T-helper 2 cell treated with Interferon-gamma antibody and Interleukin-4, amounts not matched to agents 5 μg/mL and 100 μg/mL, for 36 hours (primary cell): ENCODE measurements at regions not wholly inside any gene's neighbourhood (a gene's known extent, or its start where the extent isn't known, plus 50 kb on each side); places are given as distances from the start of the nearest gene placed in this dataset.

Experiments
- DNase-seq: peaks from one replicate; pipeline ENCODE4 v3.0.0; 2021; ENCODE audit warnings: low spot score
- H3K27ac Mint-ChIP-seq: one replicate; pipeline ENCODE4 v1.8.0; 2021; ENCODE audit warnings: mild to moderate bottlenecking, mixed read lengths
- H3K27me3 Mint-ChIP-seq: one replicate; pipeline ENCODE4 v1.8.0; 2021; ENCODE audit warnings: low read depth, mixed read lengths
- H3K36me3 Mint-ChIP-seq: one replicate; pipeline ENCODE4 v1.8.0; 2021; ENCODE audit warnings: low read depth, mixed read lengths
- H3K4me1 Mint-ChIP-seq: one replicate; pipeline ENCODE4 v1.8.0; 2021; ENCODE audit warnings: low read depth, mixed read lengths
- H3K4me3 Mint-ChIP-seq: one replicate; pipeline ENCODE4 v1.8.0; 2022; ENCODE audit warnings: mild to moderate bottlenecking, moderate library complexity, mixed read lengths
- H3K9me3 Mint-ChIP-seq: one replicate; pipeline ENCODE4 v1.8.0; 2021; ENCODE audit warnings: mixed read lengths

DNA sequence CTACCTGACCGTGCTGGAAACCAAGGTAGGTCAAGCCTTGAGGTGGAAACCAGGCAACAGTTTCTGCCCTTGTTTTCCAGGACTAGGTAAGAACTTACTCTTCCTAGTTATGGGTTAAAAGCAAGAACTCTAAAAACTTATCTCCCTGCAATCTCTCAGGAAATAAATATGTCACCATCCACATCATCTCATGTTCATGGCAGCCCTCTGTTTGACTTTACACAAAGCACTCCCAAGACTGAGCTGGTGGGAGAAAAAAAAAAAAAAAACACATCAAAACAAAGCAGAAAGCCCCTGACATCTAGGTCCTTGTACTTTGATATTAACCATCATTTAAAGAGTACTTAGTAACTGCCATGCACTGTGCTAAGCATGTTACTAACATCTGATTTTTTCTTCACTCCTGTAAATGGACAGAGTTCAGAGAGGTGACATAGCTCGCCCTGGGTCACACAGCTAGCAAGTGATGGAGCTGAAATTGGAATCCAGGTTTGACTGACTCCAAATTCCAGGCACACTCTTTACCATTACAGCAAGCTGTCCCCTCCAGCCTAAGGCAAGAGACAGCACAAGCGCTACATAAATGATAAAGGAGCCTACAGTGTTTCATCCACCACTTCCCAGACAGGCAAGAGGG lies 102.8 kb upstream of the NOCT start:
- no peaks in the 10 kb centered on the region for H3K9me3 Mint-ChIP-seq
- no peaks in the 10 kb centered on the region for H3K36me3 Mint-ChIP-seq
- DNase-seq, result no peak
- no peak overlapping the region for H3K4me3 Mint-ChIP-seq
- no peak overlapping the region for H3K27ac Mint-ChIP-seq
- H3K27me3 Mint-ChIP-seq, result peaks cover 13% of the 10 kb centered on the region
- no peaks in the 10 kb centered on the region for H3K4me1 Mint-ChIP-seq

DNA sequence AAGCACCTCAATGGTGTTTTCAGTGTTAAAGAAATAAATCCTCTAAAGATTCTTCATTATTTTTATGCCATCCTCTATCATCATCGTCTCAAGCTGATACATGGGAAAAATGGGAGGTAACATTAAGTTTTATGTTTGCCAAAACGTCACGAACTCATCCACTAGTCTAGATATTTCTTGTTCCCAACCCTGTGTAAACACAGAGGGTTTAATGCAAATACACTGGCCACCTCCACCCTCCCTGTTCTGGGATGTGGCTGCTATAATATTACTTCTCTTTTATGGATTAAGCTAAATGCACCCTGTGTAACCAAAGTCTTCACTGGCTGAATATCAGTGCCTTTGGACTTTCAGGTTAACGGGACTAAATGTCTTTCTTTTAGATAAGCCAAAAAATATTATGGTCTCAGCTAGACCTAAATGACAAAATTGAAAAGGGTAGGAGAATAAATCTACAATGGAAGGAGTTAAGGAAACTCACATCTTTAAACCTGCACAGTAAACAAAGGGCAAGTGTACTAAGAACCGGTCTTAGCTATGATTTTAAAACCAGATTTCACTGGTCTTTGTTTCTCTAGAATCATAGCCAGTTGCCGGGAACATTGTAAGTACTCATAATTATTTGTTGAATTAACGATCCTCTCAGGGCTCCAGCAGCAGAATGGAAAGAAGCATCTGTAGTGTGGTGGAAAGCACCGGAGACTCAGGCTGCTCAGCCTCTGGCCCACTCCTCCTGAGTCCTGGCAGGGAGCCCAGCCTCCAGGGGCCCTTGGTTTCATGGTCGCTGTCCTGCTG lies 103.5 kb upstream of the NOCT start:
- Mint-ChIP-seq H3K4me3 (no peak overlapping the region), H3K9me3 (no peaks in the 10 kb centered on the region), H3K27ac (no peak overlapping the region), H3K36me3 (no peaks in the 10 kb centered on the region), H3K27me3 (peaks cover 13% of the 10 kb centered on the region), H3K4me1 (no peaks in the 10 kb centered on the region)
- no peak for DNase-seq

DNA sequence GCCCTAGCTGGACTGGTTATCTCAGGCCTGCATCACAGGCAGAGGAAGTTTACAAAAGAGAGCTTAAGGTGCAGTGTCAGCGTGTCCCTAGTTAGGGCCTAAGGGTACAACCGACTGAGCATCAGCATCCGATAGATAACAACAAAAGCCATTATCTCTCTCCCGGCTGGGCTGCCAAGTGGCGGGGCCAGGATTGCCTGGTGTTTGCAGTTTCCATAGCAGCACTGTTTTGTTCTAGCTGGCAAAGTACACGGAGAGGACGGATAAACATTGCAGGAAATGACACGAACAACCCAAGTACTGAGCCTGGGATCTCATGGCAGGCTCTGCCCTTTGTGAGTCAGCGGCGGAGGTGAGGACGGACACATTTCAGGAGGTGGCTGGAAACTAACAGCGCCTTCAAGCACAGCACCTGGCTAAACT lies 104.7 kb upstream of the NOCT start:
- Mint-ChIP-seq H3K27ac (no peak overlapping the region), H3K4me3 (no peak overlapping the region), H3K9me3 (no peaks in the 10 kb centered on the region), H3K27me3 (peaks cover 13% of the 10 kb centered on the region), H3K36me3 (no peaks in the 10 kb centered on the region), H3K4me1 (no peaks in the 10 kb centered on the region)
- DNase-seq, result no peak

DNA sequence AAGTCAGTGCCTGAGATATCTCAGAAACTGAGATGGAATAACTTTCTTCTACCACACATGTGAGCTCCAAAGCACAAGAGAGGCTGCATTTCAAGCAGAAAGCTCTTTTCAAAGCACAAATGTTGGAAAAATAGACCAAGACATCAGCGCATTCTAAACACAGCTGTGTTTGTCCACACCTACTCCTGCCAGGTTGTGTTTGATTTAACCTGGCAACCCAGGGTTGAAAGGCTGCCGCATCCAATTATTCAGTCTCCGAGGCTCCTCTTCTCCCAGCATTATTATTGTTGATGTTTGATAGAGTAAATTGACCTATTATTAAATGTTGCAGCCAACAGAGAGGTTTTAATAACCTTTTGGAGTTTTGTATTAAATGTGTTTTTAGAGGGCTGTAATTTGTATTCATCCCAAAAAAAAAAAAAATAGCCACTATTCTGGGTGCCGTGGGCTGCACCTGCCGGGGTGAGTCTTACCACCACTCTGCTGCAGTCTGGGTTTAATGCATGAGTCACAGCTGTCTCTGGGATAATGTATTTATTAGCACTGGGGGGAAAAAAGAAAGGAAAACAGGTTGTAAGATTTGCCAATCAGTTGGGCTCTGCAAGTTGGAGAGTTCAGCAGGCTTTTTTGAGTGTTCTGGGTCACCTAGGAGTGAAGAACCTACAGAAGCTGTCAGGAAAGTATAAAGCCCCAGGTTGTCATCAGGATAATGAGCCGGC lies 105.2 kb upstream of the NOCT start:
- no peak overlapping the region for H3K27ac Mint-ChIP-seq
- no peak for DNase-seq
- H3K4me1 Mint-ChIP-seq, result no peaks in the 10 kb centered on the region
- H3K36me3 Mint-ChIP-seq, result no peaks in the 10 kb centered on the region
- H3K9me3 Mint-ChIP-seq, result no peaks in the 10 kb centered on the region
- H3K27me3 Mint-ChIP-seq, result peaks cover 13% of the 10 kb centered on the region
- H3K4me3 Mint-ChIP-seq, result no peak overlapping the region

- no peak for DNase-seq
- H3K27me3 Mint-ChIP-seq, result peaks cover 13% of the 10 kb centered on the region
- H3K4me1 Mint-ChIP-seq, result no peaks in the 10 kb centered on the region
- no peaks in the 10 kb centered on the region for H3K36me3 Mint-ChIP-seq
- no peak overlapping the region for H3K27ac Mint-ChIP-seq
- no peak overlapping the region for H3K4me3 Mint-ChIP-seq
- no peaks in the 10 kb centered on the region for H3K9me3 Mint-ChIP-seq
Measured at GRCh38 chr4:138909587-138909986, 106.0 kb upstream of the NOCT start.

DNA sequence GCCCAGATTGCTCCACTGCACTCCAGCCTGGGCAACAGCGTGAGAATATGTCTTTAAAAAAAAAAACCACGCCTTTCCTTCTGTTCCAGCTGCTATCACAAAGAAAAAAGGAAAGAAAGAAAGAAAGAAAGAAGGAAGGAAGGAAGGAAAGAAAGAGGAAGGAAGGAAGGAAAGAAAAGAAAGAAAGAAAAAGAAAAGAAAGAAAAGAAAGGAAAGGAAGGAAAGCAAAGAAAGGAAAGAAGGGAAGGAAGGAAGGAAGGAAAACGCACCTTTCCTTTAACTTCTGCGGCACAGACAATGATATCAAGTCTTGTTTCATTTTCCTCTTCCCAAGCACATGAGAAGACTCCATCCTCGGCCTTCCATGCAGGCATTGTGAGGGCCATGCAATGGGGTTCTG lies 107.4 kb upstream of the NOCT start:
- no peak overlapping the region for H3K4me3 Mint-ChIP-seq
- H3K4me1 Mint-ChIP-seq, result no peaks in the 10 kb centered on the region
- peak overlapping the region; percentile 52 for H3K27ac Mint-ChIP-seq
- peaks cover 13% of the 10 kb centered on the region for H3K27me3 Mint-ChIP-seq
- DNase-seq, result no peak
- no peaks in the 10 kb centered on the region for H3K36me3 Mint-ChIP-seq
- H3K9me3 Mint-ChIP-seq, result no peaks in the 10 kb centered on the region

DNA sequence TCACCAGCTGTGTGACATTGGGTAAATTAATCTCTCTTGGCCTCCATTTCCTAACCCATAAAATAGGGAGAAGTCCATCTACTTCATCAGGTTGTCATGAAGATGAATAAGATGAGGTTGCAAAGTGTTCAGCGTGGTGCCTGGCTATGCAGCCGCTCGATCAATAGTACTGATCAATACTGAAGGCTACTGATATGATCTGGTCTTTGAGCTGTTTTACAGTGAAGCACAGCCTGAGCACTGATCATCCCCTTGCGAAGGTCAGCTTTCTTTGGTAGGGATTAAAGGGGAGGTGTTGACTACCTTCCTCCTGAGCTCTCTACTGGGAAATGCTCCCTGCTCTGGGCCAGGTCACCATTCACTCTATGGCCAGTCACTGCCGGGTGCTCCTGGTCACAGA lies 108.4 kb upstream of the NOCT start:
- DNase-seq, result no peak
- Mint-ChIP-seq H3K36me3 (no peaks in the 10 kb centered on the region), H3K4me3 (no peak overlapping the region), H3K9me3 (no peaks in the 10 kb centered on the region), H3K27ac (no peak overlapping the region), H3K27me3 (peaks cover 13% of the 10 kb centered on the region), H3K4me1 (no peaks in the 10 kb centered on the region)

DNA sequence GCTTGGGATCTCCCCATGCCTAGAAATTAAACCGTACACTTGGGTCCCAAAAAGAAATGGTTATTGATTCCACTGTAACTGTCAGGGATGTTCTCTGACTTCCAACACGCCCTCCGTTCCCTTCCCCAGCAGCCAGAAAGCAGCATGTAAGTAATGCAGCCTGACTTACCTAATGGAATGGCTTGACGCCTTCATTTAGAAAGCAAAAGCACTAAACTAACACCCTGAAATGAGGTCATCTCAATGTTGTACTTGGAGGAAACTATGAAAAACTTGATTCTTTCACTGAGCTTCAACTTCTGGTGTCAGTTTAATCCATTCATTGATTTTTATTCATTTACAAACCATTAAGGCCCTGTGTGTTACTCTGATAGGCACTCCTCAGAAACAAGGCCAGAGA lies 110.8 kb upstream of the NOCT start:
- Mint-ChIP-seq H3K27ac (no peak overlapping the region), H3K4me1 (no peaks in the 10 kb centered on the region), H3K36me3 (no peaks in the 10 kb centered on the region), H3K27me3 (peaks cover 6% of the 10 kb centered on the region), H3K9me3 (no peaks in the 10 kb centered on the region), H3K4me3 (no peak overlapping the region)
- no peak for DNase-seq

DNA sequence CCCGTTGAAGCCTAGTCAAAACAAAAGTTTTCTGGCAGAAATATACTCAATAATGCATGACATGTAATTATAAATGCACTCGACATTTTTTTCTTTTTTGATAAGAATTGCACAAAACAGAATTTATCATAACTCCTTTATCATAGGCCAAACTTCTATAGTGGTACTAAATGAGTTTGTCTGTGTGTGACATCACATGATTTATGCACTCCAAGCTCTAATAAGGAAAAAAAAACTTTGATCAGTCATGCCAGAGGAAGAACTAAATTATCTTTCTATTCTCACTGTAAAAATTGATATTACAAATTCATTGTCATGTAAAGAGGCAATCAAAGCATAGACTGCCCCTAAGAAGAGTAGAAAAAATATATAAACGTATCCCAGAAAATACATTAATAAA lies 112.4 kb upstream of the NOCT start:
- no peaks in the 10 kb centered on the region for H3K4me1 Mint-ChIP-seq
- H3K36me3 Mint-ChIP-seq, result no peaks in the 10 kb centered on the region
- H3K4me3 Mint-ChIP-seq, result no peak overlapping the region
- no peaks in the 10 kb centered on the region for H3K9me3 Mint-ChIP-seq
- no peak for DNase-seq
- H3K27me3 Mint-ChIP-seq, result peaks cover 5% of the 10 kb centered on the region
- no peak overlapping the region for H3K27ac Mint-ChIP-seq

DNA sequence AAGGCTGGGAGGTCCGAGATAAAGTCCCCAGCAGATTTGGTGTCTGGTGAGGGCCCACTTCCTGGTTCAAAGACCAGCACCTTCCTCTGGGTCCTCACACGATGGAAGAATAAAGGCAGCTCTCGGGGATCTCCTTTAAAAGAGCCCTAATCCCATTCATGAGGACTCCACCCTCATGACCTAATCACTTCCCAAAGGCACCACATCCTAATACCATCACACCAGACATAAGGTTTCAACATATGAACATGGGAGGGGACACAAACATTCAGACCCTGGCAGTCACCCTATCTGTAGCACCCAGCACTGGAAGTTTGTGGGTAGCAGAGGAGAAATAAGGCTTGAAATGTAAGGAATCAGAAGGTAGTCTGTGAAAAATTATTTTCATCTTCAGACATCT lies 112.9 kb upstream of the NOCT start:
- H3K4me1 Mint-ChIP-seq, result peaks cover 3% of the 10 kb centered on the region
- no peak overlapping the region for H3K27ac Mint-ChIP-seq
- no peak overlapping the region for H3K4me3 Mint-ChIP-seq
- no peaks in the 10 kb centered on the region for H3K9me3 Mint-ChIP-seq
- H3K27me3 Mint-ChIP-seq, result peaks cover 5% of the 10 kb centered on the region
- no peaks in the 10 kb centered on the region for H3K36me3 Mint-ChIP-seq
- no peak for DNase-seq

GRCh38 chr4:138901177-138901576 lies 114.4 kb upstream of the NOCT start:
- DNase-seq, result no peak
- Mint-ChIP-seq H3K36me3 (no peaks in the 10 kb centered on the region), H3K27me3 (peaks cover 8% of the 10 kb centered on the region), H3K9me3 (no peaks in the 10 kb centered on the region), H3K27ac (no peak overlapping the region), H3K4me3 (no peak overlapping the region), H3K4me1 (peaks cover 5% of the 10 kb centered on the region)

DNA sequence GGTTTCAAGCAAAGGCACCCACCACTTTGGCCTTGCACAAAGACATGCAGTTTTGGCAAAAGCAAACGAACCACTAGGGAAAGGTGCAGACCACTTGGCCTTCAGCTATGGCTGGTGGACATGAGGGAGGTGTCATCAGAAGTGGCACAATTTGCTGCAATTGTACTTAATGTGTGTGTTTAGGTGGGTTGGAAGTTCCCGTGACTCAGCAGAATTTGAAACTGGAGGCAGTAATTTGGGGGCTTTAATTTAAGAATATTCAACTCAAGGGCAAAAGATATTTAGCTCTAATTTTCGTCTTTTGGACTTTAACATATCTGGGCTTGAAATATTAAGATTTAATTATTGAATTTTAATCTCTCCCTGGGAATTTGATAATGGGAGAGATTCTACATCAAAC lies 115.6 kb upstream of the NOCT start:
- no peaks in the 10 kb centered on the region for H3K9me3 Mint-ChIP-seq
- H3K4me3 Mint-ChIP-seq, result no peak overlapping the region
- no peaks in the 10 kb centered on the region for H3K36me3 Mint-ChIP-seq

DNA sequence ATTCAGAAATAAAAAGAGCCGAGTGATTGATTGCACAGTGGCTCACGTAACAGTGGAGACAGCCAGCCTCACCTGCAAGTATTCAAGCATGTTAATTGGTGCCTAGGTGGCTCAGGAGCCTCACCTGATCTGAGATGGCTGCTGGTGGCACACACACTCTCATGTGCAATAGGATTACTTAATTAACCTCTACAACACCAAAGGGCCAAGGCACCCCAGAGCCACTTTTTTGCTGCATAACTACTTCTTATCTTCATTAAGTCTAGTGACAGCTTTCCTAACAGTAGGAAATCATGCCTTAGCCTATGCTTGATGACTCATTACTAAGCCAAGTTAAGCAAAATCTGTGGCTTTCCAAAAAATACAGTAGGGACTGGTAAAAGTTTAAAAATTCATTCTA lies 117.3 kb upstream of the NOCT start:
- Mint-ChIP-seq H3K27me3 (peaks cover 10% of the 10 kb centered on the region), H3K4me3 (no peak overlapping the region), H3K4me1 (peaks cover 5% of the 10 kb centered on the region), H3K9me3 (no peaks in the 10 kb centered on the region), H3K36me3 (no peaks in the 10 kb centered on the region), H3K27ac (no peak overlapping the region)
- no peak for DNase-seq

More for the DNA sequence above, 115.6 kb upstream of the NOCT start:
- Mint-ChIP-seq H3K4me1 (peaks cover 5% of the 10 kb centered on the region), H3K27me3 (peaks cover 8% of the 10 kb centered on the region), H3K27ac (no peak overlapping the region)
- DNase-seq, result no peak

- DNase-seq, result peak; percentile 6
- Mint-ChIP-seq H3K36me3 (no peaks in the 10 kb centered on the region), H3K27me3 (peaks cover 10% of the 10 kb centered on the region), H3K4me3 (no peak overlapping the region), H3K4me1 (peaks cover 5% of the 10 kb centered on the region), H3K27ac (no peak overlapping the region), H3K9me3 (no peaks in the 10 kb centered on the region)
Measured at GRCh38 chr4:138897811-138898226, 117.8 kb upstream of the NOCT start.
